HCT116 (cell line): ENCODE measurements at regions not wholly inside any gene's neighbourhood (a gene's known extent, or its start where the extent isn't known, plus 50 kb on each side); places are given as distances from the start of the nearest gene placed in this dataset.

ENCODE experiments used
- ATAC-seq: fragments of 200-7000 bp; cut with Tn5 transposase; 2 replicates; pipeline ENCODE4 v1.9.1; 2020; ENCODE audit warnings: mild to moderate bottlenecking, moderate library complexity
- BruUV-seq: library from RNA; stranded (reverse); fragments of 400-500 nt; replicated peaks from 2 replicates; lab custom pipeline; 2021; lab: Mats Ljungman, UMichigan
- CTCF ChIA-PET: fragments of 300-600 bp; sonication (Branson Sonifier 250); formaldehyde crosslinking; loops from one replicate; lab custom pipeline; 2021; ENCODE audit warnings: antibody characterized with exemption; lab: Charles Lee
- POLR2A ChIA-PET: fragments of 300-600, 350-600 bp; sonication (Branson Sonifier 250); formaldehyde crosslinking; loops from one replicate; lab custom pipeline; 2021; ENCODE audit warnings: antibody characterized with exemption; lab: Charles Lee
- RAD21 ChIA-PET, 2 experiments: fragments of 300-600 bp; sonication (Branson Sonifier 250); formaldehyde crosslinking; loops; one replicate each; lab custom pipeline; 2023; ENCODE audit warnings: low total read pairs in 2 of 2; ENCODE audit not compliant: uncharacterized antibody in 2 of 2, unreplicated experiment in 2 of 2, low non-redundant PET in 1 of 2; lab: Charles Lee
- DNase-seq: peaks from one replicate; pipeline ENCODE4 v3.0.0-alpha.2; 2010; ENCODE audit warnings: low read depth, low spot score
- H2AFZ ChIP-seq: fragments of 200-600 bp; shearing (Covaris generic), sonication (generic); 2 replicates; pipeline ENCODE4 v1.6.1; 2017; ENCODE audit warnings: low read depth, mixed run types, mixed read lengths, antibody characterized with exemption, low read length; ENCODE audit not compliant: poor library complexity, severe bottlenecking
- H3K27ac ChIP-seq: 2 replicates; pipeline ENCODE4 v1.5.1; 2012; ENCODE audit warnings: low read depth, low read length
- H3K27me3 ChIP-seq: fragments of 200-600 bp; sonication (generic); 2 replicates; pipeline ENCODE4 v1.6.1; 2016; ENCODE audit warnings: mixed run types, low read length, mixed read lengths; ENCODE audit not compliant: insufficient read depth
- H3K36me3 ChIP-seq, 2 experiments: fragments of 200-500 bp in 1 of 2; fragments of 200-600 bp in 1 of 2; sonication (Bioruptor generic) in 1 of 2; sonication (generic) in 1 of 2; 2 replicates each; pipeline versions ENCODE4 v1.5.1 to v1.6.1; 2014 to 2016; ENCODE audit warnings: low read length in 2 of 2, inconsistent platforms in 1 of 2, mixed read lengths in 1 of 2, mixed run types in 1 of 2; ENCODE audit not compliant: insufficient read depth in 2 of 2, control insufficient read depth in 1 of 2
- H3K4me1 ChIP-seq, 2 experiments: fragments of 200-600 bp in 1 of 2; sonication (generic) in 1 of 2; 2 replicates each; pipeline versions ENCODE4 v1.5.1 to v1.6.1; 2012 to 2017; ENCODE audit warnings: low read length in 2 of 2, inconsistent platforms in 1 of 2, mild to moderate bottlenecking in 1 of 2, mixed read lengths in 1 of 2, mixed run types in 1 of 2, moderate library complexity in 1 of 2; ENCODE audit not compliant: insufficient read depth in 2 of 2, control insufficient read depth in 1 of 2
- H3K4me2 ChIP-seq: fragments of 200-600 bp; sonication (generic); 2 replicates; pipeline ENCODE4 v1.6.1; 2017; ENCODE audit warnings: mixed run types, low read length, mixed read lengths
- H3K4me3 ChIP-seq, 2 experiments: fragments of 200-600 bp in 1 of 2; sonication (generic) in 1 of 2; replicated peaks in 1 of 2; 2 replicates each; pipeline ENCODE4 v1.5.1; 2011 to 2016; ENCODE audit warnings: low read length in 2 of 2, control low read depth in 1 of 2, low read depth in 1 of 2, mild to moderate bottlenecking in 1 of 2, mixed read lengths in 1 of 2, mixed run types in 1 of 2
- H3K79me2 ChIP-seq: fragments of 200-600 bp; sonication (generic); 2 replicates; pipeline ENCODE4 v1.6.1; 2017; ENCODE audit warnings: mild to moderate bottlenecking, mixed run types, low read length, moderate library complexity, mixed read lengths; ENCODE audit not compliant: insufficient read depth
- H3K9ac ChIP-seq: fragments of 200-600 bp; sonication (generic); 2 replicates; pipeline ENCODE4 v1.6.1; 2016; ENCODE audit warnings: low read length, mixed read lengths
- H3K9me2 ChIP-seq: fragments of 200-600 bp; sonication (generic), shearing (Covaris generic); 2 replicates; pipeline ENCODE4 v1.6.1; 2017; ENCODE audit warnings: mixed run types, mild to moderate bottlenecking, moderate library complexity; ENCODE audit not compliant: insufficient read depth
- H3K9me3 ChIP-seq, 2 experiments: fragments of 200-500 bp in 1 of 2; fragments of 200-600 bp in 1 of 2; sonication (Bioruptor generic) in 1 of 2; sonication (generic) in 1 of 2; 2 replicates each; pipeline ENCODE4 v1.6.1; 2014 to 2017; ENCODE audit warnings: low read length in 2 of 2, mixed read lengths in 2 of 2, inconsistent platforms in 1 of 2, low read depth in 1 of 2, mild to moderate bottlenecking in 1 of 2, mixed run types in 1 of 2, moderate library complexity in 1 of 2; ENCODE audit not compliant: control insufficient read depth in 1 of 2, insufficient read depth in 1 of 2
- H4K20me1 ChIP-seq: fragments of 200-600 bp; sonication (generic), shearing (Covaris generic); 2 replicates; pipeline ENCODE4 v1.6.1; 2017; ENCODE audit warnings: mixed run types, mild to moderate bottlenecking, moderate library complexity; ENCODE audit not compliant: insufficient read depth
- CEBPB ChIP-seq: IDR thresholded peaks from 2 replicates; pipeline ENCODE4 v1.6.1; 2012; ENCODE audit warnings: low read depth
- CTCF ChIP-seq, 3 experiments: fragments of 200-600 bp in 1 of 3; sonication (generic) in 1 of 3; IDR thresholded peaks in 2 of 3; conservative IDR thresholded peaks in 1 of 3; 2 replicates each; pipeline ENCODE4 v1.5.1; 2012 to 2017; ENCODE audit warnings: low read depth in 2 of 3, low read length in 2 of 3, antibody characterized with exemption in 1 of 3, borderline replicate concordance in 1 of 3, control low read depth in 1 of 3, mild to moderate bottlenecking in 1 of 3, mixed read lengths in 1 of 3, mixed run types in 1 of 3, moderate library complexity in 1 of 3; ENCODE audit not compliant: insufficient read depth in 1 of 3
- ELF1 ChIP-seq: IDR thresholded peaks from 2 replicates; pipeline ENCODE4 v1.6.1; 2012; ENCODE audit warnings: low read depth, borderline replicate concordance
- JUND ChIP-seq: IDR thresholded peaks from 2 replicates; pipeline ENCODE4 v1.6.1; 2012
- POLR2AphosphoS5 ChIP-seq: IDR thresholded peaks from 2 replicates; pipeline ENCODE4 v1.6.1; 2011; ENCODE audit warnings: mild to moderate bottlenecking, low read depth, low read length, moderate library complexity
- RAD21 ChIP-seq: IDR thresholded peaks from 2 replicates; pipeline ENCODE4 v1.6.1; 2012; ENCODE audit warnings: low read depth, mild to moderate bottlenecking
- SP1 ChIP-seq: IDR thresholded peaks from 2 replicates; pipeline ENCODE4 v1.6.1; 2012; ENCODE audit warnings: low read depth
- TCF7L2 ChIP-seq: IDR thresholded peaks from 2 replicates; pipeline ENCODE4 v1.7.0; 2011; ENCODE audit warnings: borderline replicate concordance, inconsistent platforms; ENCODE audit not compliant: insufficient read depth, insufficient read length; ENCODE audit errors: extremely low read depth
- intact Hi-C: fragments of 100-400 bp; cut with micrococcal nuclease; formaldehyde crosslinking; loops from 2 replicates; pipeline ENCODE4 v1.10.0; 2022
- TF ChIP-seq, protein P1 (sequence below): IDR thresholded peaks from 2 replicates; pipeline ENCODE4 v1.6.1; 2012

DNA sequence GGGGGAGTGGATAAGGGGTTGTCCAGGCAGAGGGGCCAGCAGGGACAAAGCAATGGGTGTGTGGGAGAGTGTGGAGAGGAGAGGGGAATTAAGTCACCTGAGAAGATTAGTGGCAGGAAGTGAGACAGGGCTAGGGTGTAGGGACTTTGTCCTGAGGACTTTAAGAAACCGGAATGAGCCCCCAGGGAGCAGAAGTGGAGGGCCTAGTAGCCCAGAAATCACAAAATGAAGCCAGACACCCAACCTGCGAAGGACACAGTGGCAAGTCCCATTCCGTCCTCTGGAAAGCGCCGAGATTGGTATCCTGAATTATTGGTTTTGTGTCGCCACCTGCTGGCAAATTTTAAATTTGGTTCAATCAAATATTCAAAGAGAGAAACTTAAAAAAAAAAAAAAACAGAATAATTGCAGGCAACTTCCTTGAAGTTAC lies 78.0 kb upstream of the SLC25A36 start:
- POLR2A ChIA-PET = no interaction called here

More for the DNA sequence above, 78.0 kb upstream of the SLC25A36 start:
- H3K9me2 ChIP-seq = no peaks in the 10 kb centered on the region
- RAD21 ChIA-PET = interaction anchor here in 1 of 2 experiments (0.7 kb wide), 1 partner anchor 926 kb away, joined by 3 read pairs; no protein-coding TSS in a partner anchor
- H3K79me2 ChIP-seq = no peaks in the 10 kb centered on the region
- TF ChIP-seq CEBPB (no peak), RAD21 (peak; percentile 76), SP1 (no peak), CTCF (IDR thresholded peaks at IDR 0.05 in 2 of 3, conservative IDR thresholded peaks at IDR 0.05 in 1 of 3; ENCODE audit: borderline replicate concordance in 1 of 3, insufficient read depth in 1 of 3, low read depth in 2 of 3, low read length in 2 of 3) (peak in 2 of 3 experiments; percentile 57 to 59; a peak in 5 of 6 replicates), JUND (no peak), TCF7L2 (no peak), ELF1 (no peak), POLR2AphosphoS5 (no peak)
- TF ChIP-seq, protein P1, sequence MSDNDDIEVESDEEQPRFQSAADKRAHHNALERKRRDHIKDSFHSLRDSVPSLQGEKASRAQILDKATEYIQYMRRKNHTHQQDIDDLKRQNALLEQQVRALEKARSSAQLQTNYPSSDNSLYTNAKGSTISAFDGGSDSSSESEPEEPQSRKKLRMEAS = no peak
- no peak overlapping the region for H3K9ac ChIP-seq
- ATAC-seq = peak; percentile 86
- H4K20me1 ChIP-seq = no peaks in the 10 kb centered on the region
- DNase-seq = peak; percentile 45
- H3K27ac ChIP-seq = no peak overlapping the region
- no peak overlapping the region for H3K4me3 ChIP-seq
- BruUV-seq = no TSS peak
- CTCF ChIA-PET = interaction anchor here (0.8 kb wide), 1 partner anchor 735 kb away, joined by 5 read pairs; no protein-coding TSS in a partner anchor
- H3K9me3 ChIP-seq = 0 out of 4 replicates have a peak, but pooled peaks cover 0 to 3% of the 10 kb centered on the region in 2 experiments
- no peaks in the 10 kb centered on the region for H3K36me3 ChIP-seq
- H3K4me1 ChIP-seq = no peaks in the 10 kb centered on the region
- intact Hi-C loops = loop anchor here (1.0 to 10.0 kb wide), 4 partner anchors 289 to 926 kb away; no protein-coding TSS in a partner anchor
- no peak overlapping the region for H2AFZ ChIP-seq
- H3K4me2 ChIP-seq = 0 out of 2 replicates have a peak overlapping the region, but pooled peaks have one; percentile 11
- peaks cover 8% of the 10 kb centered on the region; the same call in 1 of the 2 replicates for H3K27me3 ChIP-seq
